BE2C (cell line): ENCODE measurements at regions not wholly inside any gene's neighbourhood (a gene's known extent, or its start where the extent isn't known, plus 50 kb on each side); places are given as distances from the start of the nearest gene placed in this dataset.

Source experiments
- DNase-seq: peaks from one replicate; pipeline ENCODE4 v3.0.0-alpha.2; 2020
- H3K27me3 ChIP-seq: fragments of 250-450 bp; sonication (Bioruptor Pico); 2 replicates; pipeline ENCODE4 v1.5.1; 2020; ENCODE audit warnings: mild to moderate bottlenecking
- H3K36me3 ChIP-seq: fragments of 250-450 bp; sonication (Bioruptor Pico); 2 replicates; pipeline ENCODE4 v1.5.1; 2020; ENCODE audit warnings: mild to moderate bottlenecking
- H3K4me1 ChIP-seq: fragments of 250-450 bp; sonication (Bioruptor Pico); 2 replicates; pipeline ENCODE4 v1.5.1; 2020
- H3K4me3 ChIP-seq: 2 replicates; pipeline ENCODE4 v1.5.1; 2011; ENCODE audit warnings: low read depth, low read length
- H3K9me3 ChIP-seq: fragments of 250-450 bp; sonication (Bioruptor Pico); 2 replicates; pipeline ENCODE4 v1.5.1; 2020
- CTCF ChIP-seq: IDR thresholded peaks from 2 replicates; pipeline ENCODE4 v1.5.1; 2012; ENCODE audit warnings: mild to moderate bottlenecking, low read depth, low read length

DNA sequence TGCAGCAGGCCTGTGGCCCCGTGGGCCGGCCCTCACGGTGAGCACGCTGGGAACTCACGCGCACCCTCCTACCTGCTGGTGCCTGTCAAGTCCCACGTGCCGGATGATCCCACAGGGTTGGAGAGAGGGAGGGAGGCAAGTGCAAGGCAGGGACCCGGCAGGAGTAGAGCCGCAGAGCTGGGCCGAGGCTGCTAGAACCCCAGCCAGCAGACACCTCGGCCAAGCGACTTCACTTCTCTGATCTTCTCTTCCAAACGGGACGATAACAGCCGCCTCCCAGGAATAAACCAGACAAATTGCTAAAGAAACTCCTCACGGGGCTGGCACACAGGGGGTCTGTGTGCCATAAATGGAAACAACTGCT, 1232.8 kb downstream of the TBC1D22A start:
- no peak overlapping the region for H3K4me3 ChIP-seq
- no peak for TF ChIP-seq CTCF
- no peaks in the 10 kb centered on the region; the same call in 1 of the 2 replicates for H3K9me3 ChIP-seq
- H3K4me1 ChIP-seq, result no peaks in the 10 kb centered on the region
- no peak for DNase-seq
- H3K27me3 ChIP-seq, result no peaks in the 10 kb centered on the region
- no peaks in the 10 kb centered on the region for H3K36me3 ChIP-seq

GRCh38 chr22:47994601-47995263, 1232.3 kb downstream of the TBC1D22A start:
- Histone ChIP-seq H3K4me1 (no peaks in the 10 kb centered on the region), H3K9me3 (no peaks in the 10 kb centered on the region; the same call in 1 of the 2 replicates), H3K4me3 (no peak overlapping the region), H3K36me3 (no peaks in the 10 kb centered on the region), H3K27me3 (no peaks in the 10 kb centered on the region)
- TF ChIP-seq CTCF, result no peak
- DNase-seq, result no peak

GRCh38 chr22:47994045-47994444, 1231.6 kb downstream of the TBC1D22A start:
- Histone ChIP-seq H3K9me3 (no peaks in the 10 kb centered on the region; the same call in 1 of the 2 replicates), H3K27me3 (no peaks in the 10 kb centered on the region), H3K4me3 (no peak overlapping the region), H3K36me3 (no peaks in the 10 kb centered on the region), H3K4me1 (no peaks in the 10 kb centered on the region)
- TF ChIP-seq CTCF, result no peak
- no peak for DNase-seq

DNA sequence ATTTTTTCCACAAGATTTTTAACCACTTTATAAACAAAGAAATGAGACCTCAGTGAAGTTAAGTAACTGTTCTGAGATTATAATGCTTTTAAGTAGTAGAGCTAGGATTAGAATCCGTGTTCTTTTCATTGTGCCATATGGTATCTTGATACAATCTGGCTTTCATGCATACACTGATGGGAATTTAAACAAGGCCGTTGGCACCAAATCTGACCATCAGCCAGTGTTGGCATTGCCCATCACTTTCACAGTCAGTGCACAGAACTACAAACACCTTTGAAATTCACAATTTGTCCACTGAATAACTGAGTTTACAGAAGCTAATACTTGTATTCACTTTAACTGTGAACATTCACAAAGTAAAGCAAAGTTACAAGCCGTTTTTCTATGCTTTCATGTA, 1228.0 kb downstream of the TBC1D22A start:
- Histone ChIP-seq H3K36me3 (no peaks in the 10 kb centered on the region), H3K4me1 (no peaks in the 10 kb centered on the region), H3K4me3 (no peak overlapping the region), H3K9me3 (no peaks in the 10 kb centered on the region; the same call in 1 of the 2 replicates), H3K27me3 (no peaks in the 10 kb centered on the region)
- no peak for TF ChIP-seq CTCF
- DNase-seq, result no peak

- no peaks in the 10 kb centered on the region for H3K4me1 ChIP-seq
- H3K27me3 ChIP-seq, result no peaks in the 10 kb centered on the region
- H3K9me3 ChIP-seq, result no peaks in the 10 kb centered on the region; the same call in 1 of the 2 replicates
- H3K4me3 ChIP-seq, result no peak overlapping the region
- DNase-seq, result no peak
- TF ChIP-seq CTCF, result no peak
- H3K36me3 ChIP-seq, result no peaks in the 10 kb centered on the region
Measured at GRCh38 chr22:47987885-47988515, 1225.5 kb downstream of the TBC1D22A start.

GRCh38 chr22:47976219-47976618, 1213.8 kb downstream of the TBC1D22A start:
- H3K4me3 ChIP-seq, result no peak overlapping the region

More at GRCh38 chr22:47976219-47976618, 1213.8 kb downstream of the TBC1D22A start:
- H3K36me3 ChIP-seq, result no peaks in the 10 kb centered on the region
- TF ChIP-seq CTCF, result no peak
- H3K9me3 ChIP-seq, result no peaks in the 10 kb centered on the region
- no peaks in the 10 kb centered on the region for H3K27me3 ChIP-seq
- no peak for DNase-seq
- no peaks in the 10 kb centered on the region for H3K4me1 ChIP-seq
